GM21367 (cell line): ENCODE measurements at regions not wholly inside any gene's neighbourhood (a gene's known extent, or its start where the extent isn't known, plus 50 kb on each side); places are given as distances from the start of the nearest gene placed in this dataset.
"Not testable (repeated sequence)": the region's sequence is repeated elsewhere in the genome, so short reads cannot be mapped to it uniquely, and the experiment has no call there.

Experiments
- ATAC-seq: cut with Tn5 transposase; IDR thresholded peaks from one replicate; pipeline ENCODE4 v1.9.1; 2021; ENCODE audit not compliant: unreplicated experiment

DNA sequence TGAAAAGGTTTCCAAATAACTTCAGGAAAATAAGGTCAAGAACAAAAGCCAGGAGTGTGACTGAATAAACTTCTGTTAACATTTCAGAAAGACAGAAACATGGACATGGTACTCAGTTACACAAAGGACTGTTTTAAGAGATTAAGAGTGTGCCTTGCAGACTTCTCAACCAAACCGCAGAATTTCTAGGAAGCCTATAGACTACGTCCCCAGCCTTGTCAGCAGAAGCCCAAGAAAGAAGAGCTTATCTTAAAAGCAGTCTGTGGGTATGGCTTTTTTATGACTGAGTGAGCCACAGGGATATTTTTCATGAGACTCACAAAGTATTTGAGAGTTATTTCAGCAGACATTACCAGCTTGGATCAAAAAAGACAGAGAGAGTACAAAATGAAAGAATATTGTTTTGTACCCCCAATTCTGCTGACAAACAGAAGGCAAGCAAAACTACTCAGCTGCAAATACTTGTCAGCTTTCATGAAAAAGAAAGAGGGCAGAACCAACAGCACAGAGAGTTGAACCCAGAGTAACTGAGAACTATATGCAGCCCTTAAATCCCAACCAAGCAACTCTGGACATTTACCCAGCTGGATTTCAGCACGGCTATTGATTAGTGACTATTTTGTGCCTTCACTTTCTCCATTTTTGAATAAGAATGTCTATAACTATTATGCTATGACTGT is 711.0 kb upstream of the CTNND2 start:
- ATAC-seq = no peak

- no peak for ATAC-seq
Observed at GRCh38 chr5:12614608-12615007, 710.4 kb upstream of the CTNND2 start.

DNA sequence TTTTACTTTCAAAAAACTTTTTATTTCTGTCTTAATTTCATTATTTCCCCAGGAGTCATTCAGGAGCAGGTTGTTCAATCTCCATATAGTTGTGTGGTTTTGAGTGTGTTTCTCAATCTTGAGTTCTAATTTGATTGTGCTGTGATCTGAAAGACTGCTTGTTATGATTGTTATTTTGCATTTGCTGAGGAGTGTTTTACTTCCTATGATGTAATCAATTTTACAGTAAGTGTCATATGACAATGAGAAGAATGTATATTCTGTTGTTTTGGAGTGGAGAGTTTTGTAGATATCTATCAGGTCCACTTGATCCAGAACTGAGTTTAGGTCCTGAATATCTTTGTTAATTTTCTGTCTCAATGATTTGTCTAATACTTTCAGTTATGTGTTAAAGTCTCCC is 706.9 kb upstream of the CTNND2 start:
- no peak for ATAC-seq

DNA sequence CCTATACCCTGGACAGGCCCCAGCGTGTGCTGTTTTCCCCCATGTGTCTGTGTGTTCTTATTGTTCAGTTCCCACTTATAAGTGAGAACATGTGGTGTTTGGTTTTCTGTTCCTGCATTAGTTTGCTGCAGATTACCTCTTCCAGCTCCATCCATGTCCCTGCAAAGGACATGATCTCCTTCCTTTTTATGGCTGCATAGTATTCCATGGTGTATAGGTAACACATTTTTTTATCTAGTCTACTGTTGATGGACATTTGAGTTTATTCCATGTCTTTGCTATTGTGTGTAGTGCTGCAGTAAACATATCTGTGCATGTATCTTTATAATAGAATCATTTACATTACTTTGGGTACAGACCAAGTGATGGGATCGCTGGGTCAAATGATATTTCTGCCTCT is 703.6 kb upstream of the CTNND2 start:
- not testable (repeated sequence) for ATAC-seq

GRCh38 chr5:12592228-12592627 is 688.0 kb upstream of the CTNND2 start:
- no peak for ATAC-seq

- no peak for ATAC-seq
Observed at GRCh38 chr5:12586406-12586805, 682.2 kb upstream of the CTNND2 start.

GRCh38 chr5:12578803-12579202 is 674.6 kb upstream of the CTNND2 start:
- ATAC-seq = not testable (repeated sequence)

- ATAC-seq = not testable (repeated sequence)
Observed at GRCh38 chr5:12576953-12577352, 672.7 kb upstream of the CTNND2 start.

DNA sequence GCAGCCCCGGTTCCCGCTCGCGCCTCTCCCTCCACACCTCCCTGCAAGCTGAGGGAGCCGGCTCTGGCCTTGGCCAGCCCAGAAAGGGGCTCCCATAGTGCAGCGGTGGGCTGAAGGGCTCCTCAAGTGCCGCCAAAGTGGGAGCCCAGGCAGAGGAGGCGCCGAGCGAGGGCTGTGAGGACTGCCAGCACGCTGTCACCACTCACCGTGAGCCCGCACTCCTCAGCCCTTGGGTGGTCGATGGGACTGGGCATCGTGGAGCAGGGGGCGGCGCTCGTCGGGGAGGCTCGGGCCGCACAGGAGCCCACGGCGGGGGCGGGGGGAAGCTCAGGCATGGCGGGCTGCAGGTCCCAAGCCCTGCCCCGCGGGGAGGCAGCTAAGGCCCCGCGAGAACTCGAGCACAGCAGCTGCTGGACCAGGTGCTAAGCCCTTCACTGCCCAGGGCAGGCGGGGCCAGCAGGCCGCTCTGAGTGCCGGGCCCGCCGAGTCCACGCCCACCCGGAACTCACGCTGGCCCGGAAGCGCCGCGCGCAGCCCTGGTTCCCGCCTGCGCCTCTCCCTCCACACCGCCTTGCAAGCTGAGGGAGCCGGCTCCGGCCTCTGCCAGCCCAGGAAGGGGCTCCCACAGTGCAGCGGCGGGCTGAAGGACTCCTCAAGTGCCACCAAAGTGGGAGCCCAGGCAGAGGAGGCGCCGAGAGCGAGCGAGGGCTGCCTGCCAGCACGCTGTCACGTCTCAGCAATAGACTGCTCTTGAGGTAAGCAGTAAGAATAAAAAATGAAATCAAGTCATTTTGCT is 670.2 kb upstream of the CTNND2 start:
- ATAC-seq = not testable (repeated sequence)

DNA sequence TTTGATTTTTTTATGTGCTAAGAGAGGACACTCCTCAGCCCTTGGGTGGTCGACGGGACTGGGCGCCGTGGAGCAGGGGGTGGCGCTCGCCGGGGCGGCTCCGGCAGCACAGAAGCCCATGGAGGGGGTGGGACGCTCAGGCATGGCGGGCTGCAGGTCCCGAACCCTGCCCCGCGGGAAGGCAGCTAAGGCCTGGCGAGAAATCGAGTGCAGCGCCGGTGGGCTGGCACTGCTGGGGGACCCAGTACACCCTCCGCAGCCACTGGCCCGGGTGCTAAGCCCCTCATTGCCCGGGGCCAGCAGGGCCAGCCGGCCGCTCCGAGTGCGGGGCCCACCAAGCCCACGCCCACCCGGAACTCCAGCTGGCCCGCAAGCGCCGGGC is 669.7 kb upstream of the CTNND2 start:
- ATAC-seq = not testable (repeated sequence)

GRCh38 chr5:12570688-12571087 is 666.4 kb upstream of the CTNND2 start:
- ATAC-seq = no peak

DNA sequence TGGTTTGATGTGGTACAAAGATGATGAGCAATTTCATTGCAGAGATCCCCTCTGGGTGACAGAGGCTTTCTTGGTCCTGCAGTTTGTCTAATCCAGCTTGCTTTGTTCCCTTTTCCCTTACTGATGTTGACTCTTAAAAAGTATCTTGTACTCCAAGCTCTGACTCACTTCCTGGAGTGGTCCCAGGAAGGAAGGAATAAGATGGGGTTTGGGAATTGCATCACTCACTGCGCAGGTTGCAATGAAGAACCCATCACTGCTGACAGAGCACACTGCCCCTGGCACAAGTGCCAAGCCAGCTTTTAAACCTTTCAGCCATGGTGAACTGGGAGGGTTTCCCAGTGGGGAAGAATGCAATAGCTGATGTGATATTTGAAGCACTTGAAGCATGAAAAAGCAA is 662.2 kb upstream of the CTNND2 start:
- ATAC-seq = no peak

DNA sequence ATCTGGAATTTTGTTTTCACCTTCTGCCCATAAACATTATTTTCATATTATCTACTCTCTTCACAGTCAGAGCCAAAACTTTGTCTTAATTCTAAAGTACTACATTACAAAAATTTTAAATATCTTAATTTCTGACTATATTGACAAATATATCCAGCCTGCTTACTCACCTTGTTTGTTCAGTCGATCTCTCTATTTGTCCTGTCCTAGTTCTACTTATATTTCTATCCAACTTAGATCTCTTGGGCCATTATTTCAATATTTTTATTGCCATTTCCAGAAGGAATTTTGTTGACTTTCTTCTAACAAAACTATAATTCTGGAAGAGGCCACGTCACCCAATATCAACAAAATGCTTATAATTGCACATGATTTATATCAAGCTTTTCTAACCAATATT is 652.8 kb upstream of the CTNND2 start:
- ATAC-seq = no peak

DNA sequence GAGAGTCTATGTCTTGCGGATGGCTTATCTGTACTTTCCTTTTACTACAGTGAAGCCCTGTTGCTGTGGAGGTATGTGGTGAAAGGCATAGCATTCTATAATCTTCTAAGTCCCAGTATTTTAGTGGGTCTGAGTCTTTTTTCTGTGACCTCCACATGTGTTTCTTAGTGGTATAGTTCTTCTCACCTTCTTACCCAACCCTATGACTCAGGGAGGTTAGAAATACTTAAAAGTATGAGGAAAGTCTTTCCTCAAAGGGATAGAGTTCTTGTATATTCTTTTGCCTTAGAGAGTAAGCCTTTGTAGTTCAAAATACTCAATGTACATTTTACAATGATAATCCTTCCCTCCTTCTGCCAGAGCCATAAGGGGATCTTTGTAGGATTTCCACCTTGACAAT is 621.9 kb upstream of the CTNND2 start:
- no peak for ATAC-seq

GRCh38 chr5:12522116-12522515 is 617.9 kb upstream of the CTNND2 start:
- no peak for ATAC-seq

DNA sequence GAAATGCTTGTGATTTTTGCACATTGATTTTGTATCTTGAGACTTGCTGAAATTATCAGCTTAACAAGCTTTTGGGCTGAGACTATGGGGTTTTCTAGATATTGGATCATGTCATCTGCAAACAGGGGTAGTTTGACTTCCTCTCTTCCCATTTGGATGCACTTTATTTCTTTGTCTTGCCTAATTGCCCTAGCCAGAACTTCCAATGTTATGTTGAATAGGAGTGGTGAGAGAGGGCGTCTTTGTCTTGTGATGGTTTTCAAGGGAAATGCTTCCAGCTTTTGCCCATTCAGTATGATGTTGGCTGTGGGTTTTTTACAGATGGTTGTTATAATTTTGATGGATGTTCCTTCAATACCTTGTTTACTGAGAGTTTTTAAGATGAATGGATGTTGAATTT is 600.7 kb upstream of the CTNND2 start:
- ATAC-seq = not testable (repeated sequence)

GRCh38 chr5:12488161-12488560 is 583.9 kb upstream of the CTNND2 start:
- ATAC-seq = no peak

- ATAC-seq = no peak
Observed at GRCh38 chr5:12480487-12480886, 576.2 kb upstream of the CTNND2 start.

DNA sequence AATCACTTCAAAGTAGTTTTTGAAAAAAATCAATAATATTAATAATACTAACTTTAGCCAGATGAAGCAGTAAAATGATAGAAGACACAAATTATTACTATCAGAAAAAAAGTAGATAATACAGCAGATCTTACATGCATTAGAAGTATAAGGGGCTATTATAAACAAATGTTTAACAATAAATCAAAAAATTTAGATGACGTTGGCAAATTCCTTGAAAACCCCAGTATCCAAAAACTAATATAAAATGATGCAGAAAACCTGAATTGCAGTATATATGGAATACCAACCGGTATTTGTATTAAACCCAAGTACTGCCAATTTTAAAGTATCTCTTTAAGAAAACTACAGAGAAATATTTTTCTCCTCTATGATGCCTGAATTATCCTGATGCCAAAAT is 573.3 kb upstream of the CTNND2 start:
- ATAC-seq = no peak

DNA sequence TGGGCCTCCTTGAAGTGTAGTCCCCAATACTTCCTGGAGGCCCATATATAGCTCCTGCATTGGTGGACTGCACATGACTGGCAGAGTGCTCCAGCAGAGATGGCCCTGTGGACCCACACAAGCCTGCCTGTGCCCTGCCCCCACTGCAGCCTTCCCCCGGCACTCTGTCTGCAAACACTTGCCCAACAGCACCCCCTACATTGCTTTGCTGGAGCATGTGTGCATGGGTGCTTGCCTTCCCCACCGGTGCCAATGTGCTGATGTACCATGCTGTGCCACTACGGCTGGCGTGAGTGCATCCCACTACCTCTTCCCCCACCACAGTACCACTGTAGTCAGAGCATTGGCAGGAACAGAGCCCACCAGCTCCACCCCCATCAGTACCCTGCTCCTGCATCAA is 563.6 kb upstream of the CTNND2 start:
- ATAC-seq = no peak

DNA sequence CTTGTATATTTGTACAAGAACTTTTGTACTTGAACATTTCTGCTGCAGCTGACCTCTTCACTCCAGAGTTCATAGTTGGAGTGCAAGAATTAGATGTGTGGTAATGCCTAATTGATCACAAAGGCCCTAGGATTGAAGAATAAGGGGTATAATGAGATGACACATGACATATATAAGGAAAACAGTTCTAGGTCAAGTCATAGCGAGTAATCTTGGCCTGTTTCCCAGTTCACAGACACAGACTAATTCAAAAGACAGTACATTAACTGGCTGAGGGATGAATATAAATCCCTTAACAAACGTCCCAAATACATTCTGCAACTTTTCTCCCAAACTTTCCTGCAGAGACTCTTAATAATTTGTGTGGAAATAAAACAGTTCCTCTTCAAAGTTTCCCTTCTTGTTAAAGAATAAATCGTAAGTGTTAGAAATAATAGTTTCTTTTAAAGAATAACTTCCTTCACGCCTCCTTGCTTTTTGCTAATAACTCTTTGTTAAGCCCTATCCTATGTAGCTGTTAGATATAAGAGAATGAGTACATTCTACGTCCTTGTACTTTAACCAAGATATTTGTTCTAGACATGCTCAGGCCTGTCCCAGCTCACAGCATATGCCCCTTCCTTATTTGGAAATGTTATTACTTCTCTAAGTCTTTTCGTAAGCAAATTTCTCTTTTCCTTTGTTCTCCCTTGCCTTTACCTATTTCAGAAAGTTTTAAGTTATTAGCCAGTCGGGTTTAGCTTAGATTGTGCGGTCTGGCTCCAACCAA is 556.4 kb upstream of the CTNND2 start:
- no peak for ATAC-seq

GRCh38 chr5:12459326-12459725 is 555.1 kb upstream of the CTNND2 start:
- no peak for ATAC-seq
